Body of pancreas (tissue), 4 donors: ENCODE measurements at regions not wholly inside any gene's neighbourhood (a gene's known extent, or its start where the extent isn't known, plus 50 kb on each side); places are given as distances from the start of the nearest gene placed in this dataset.

Experiments
- ATAC-seq: fragments of 150-250 bp; one replicate; pipeline ENCODE4 v1.9.1; 2016
- DNase-seq, 4 donors: peaks; one replicate each; pipeline ENCODE4 v3.0.0-alpha.2; 2019
- H3K27ac ChIP-seq, 4 donors: fragments of 200-600 bp; sonication (generic); 1 replicate in 3 of 4; 2 replicates in 1 of 4; pipeline versions ENCODE4 v1.5.1 to v1.6.1; 2016 to 2019; ENCODE audit warnings: mild to moderate bottlenecking in 1 of 4, mixed read lengths in 1 of 4, moderate library complexity in 1 of 4
- H3K27me3 ChIP-seq, 2 donors: fragments of 200-600 bp; sonication (generic); one replicate each; pipeline ENCODE4 v1.6.0; 2016; ENCODE audit warnings: mild to moderate bottlenecking in 1 of 2
- H3K36me3 ChIP-seq, 2 donors: fragments of 200-600 bp; sonication (generic); replicated peaks in 1 of 2; 2 replicates each; pipeline ENCODE4 v1.5.1; 2016; ENCODE audit warnings: low read depth in 2 of 2; ENCODE audit not compliant: insufficient read depth in 1 of 2
- H3K4me1 ChIP-seq: fragments of 200-600 bp; sonication (generic); one replicate; pipeline ENCODE4 v1.6.0; 2016
- H3K4me3 ChIP-seq, 2 donors: fragments of 200-600 bp; sonication (generic); 1 replicate in 1 of 2; 2 replicates in 1 of 2; pipeline ENCODE4 v1.5.1; 2016 to 2019
- H3K9me3 ChIP-seq, 3 donors: fragments of 200-600 bp; sonication (generic); 1 replicate in 2 of 3; 2 replicates in 1 of 3; pipeline ENCODE4 v1.5.1; 2016
- CTCF ChIP-seq, 7 experiments: fragments of 450-650 bp in 4 of 7; fragments of 200-600 bp in 3 of 7; sonication (generic) in 3 of 7; IDR thresholded peaks; one replicate each; pipeline ENCODE4 v1.5.1; 2016 to 2019; ENCODE audit warnings: antibody characterized with exemption in 7 of 7
- POLR2A ChIP-seq, 3 donors: fragments of 450-650 bp; IDR thresholded peaks; one replicate each; pipeline ENCODE4 v1.6.1; 2016; ENCODE audit warnings: antibody characterized with exemption in 3 of 3, mild to moderate bottlenecking in 2 of 3
- WGBS, 2 donors: methylation state at CpG; one replicate each; pipeline ENCODE4 v1.1.5; 2017; 5-methylcytosine and 5-hydroxymethylcytosine counted together
- intact Hi-C: fragments of 100-400 bp; cut with DNase I; formaldehyde crosslinking; loops from one replicate; pipeline ENCODE4 v1.15.1; 2023

GRCh38 chr2:145033438-145033837 lies 513.5 kb upstream of the ZEB2 start:
- 82 to 88% methylated on average over 1 of the region's 1 CpG for WGBS, 2 donors
- Histone ChIP-seq H3K27me3 (no peaks in the 10 kb centered on the region), H3K9me3 (no peaks in the 10 kb centered on the region), H3K36me3 (no peaks in the 10 kb centered on the region), H3K4me3 (no peak overlapping the region), H3K27ac (no peak overlapping the region), H3K4me1 (no peaks in the 10 kb centered on the region)
- ATAC-seq = no peak
- intact Hi-C loops = no loop called here
- TF ChIP-seq POLR2A (IDR thresholded peaks at IDR 0.05) = no peak
- TF ChIP-seq CTCF (IDR thresholded peaks at IDR 0.05) = no peak
- no peak for DNase-seq

GRCh38 chr2:145032791-145033190 lies 512.9 kb upstream of the ZEB2 start:
- no peak for DNase-seq
- H3K27me3 ChIP-seq = no peaks in the 10 kb centered on the region
- intact Hi-C loops = no loop called here
- no peaks in the 10 kb centered on the region for H3K4me1 ChIP-seq
- 75 to 80% methylated on average over 2 of the region's 2 CpGs for WGBS, 2 donors
- no peak overlapping the region for H3K4me3 ChIP-seq
- no peak overlapping the region for H3K27ac ChIP-seq
- ATAC-seq = no peak
- TF ChIP-seq CTCF (IDR thresholded peaks at IDR 0.05) (no peak), POLR2A (IDR thresholded peaks at IDR 0.05) (no peak)
- H3K9me3 ChIP-seq = no peaks in the 10 kb centered on the region
- H3K36me3 ChIP-seq = no peaks in the 10 kb centered on the region

GRCh38 chr2:145029873-145030272 lies 510.0 kb upstream of the ZEB2 start:
- no peaks in the 10 kb centered on the region for H3K27me3 ChIP-seq
- no peak for ATAC-seq
- TF ChIP-seq CTCF (IDR thresholded peaks at IDR 0.05) (no peak), POLR2A (IDR thresholded peaks at IDR 0.05) (no peak)
- H3K36me3 ChIP-seq = no peaks in the 10 kb centered on the region
- no peak overlapping the region for H3K27ac ChIP-seq
- intact Hi-C loops = no loop called here
- 74 to 76% methylated on average over 3 of the region's 3 CpGs for WGBS, 2 donors
- H3K4me1 ChIP-seq = no peaks in the 10 kb centered on the region
- no peak overlapping the region for H3K4me3 ChIP-seq
- H3K9me3 ChIP-seq = no peaks in the 10 kb centered on the region
- DNase-seq = no peak

DNA sequence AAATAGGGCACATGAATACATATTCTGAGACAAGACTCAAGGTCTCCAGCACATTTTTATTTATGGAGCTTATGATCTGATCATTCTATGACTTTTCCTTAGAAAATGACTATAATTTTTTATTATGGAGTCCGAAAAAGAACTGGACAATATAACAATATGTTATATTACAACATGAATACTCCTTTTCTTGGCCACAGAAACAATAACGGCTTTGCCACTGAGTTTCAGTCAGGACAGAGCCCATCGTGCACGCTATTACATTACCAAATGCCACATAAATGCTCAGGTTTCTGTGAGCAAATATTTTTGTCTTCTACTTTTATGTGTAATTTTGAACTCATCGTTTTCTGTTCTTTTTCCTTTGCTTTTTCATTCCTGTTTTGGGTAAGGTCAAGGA lies 509.2 kb upstream of the ZEB2 start:
- no peak overlapping the region for H3K27ac ChIP-seq

More for the DNA sequence above, 509.2 kb upstream of the ZEB2 start:
- Histone ChIP-seq H3K9me3 (no peaks in the 10 kb centered on the region), H3K27me3 (no peaks in the 10 kb centered on the region), H3K36me3 (no peaks in the 10 kb centered on the region), H3K4me3 (no peak overlapping the region), H3K4me1 (no peaks in the 10 kb centered on the region)
- DNase-seq = no peak
- ATAC-seq = no peak
- intact Hi-C loops = no loop called here
- 81 to 87% methylated on average over 5 of the region's 5 CpGs for WGBS, 2 donors
- TF ChIP-seq POLR2A (IDR thresholded peaks at IDR 0.05) (no peak), CTCF (IDR thresholded peaks at IDR 0.05) (no peak)
